Mucosa of descending colon (tissue), 3 donors: ENCODE measurements at regions not wholly inside any gene's neighbourhood (a gene's known extent, or its start where the extent isn't known, plus 50 kb on each side); places are given as distances from the start of the nearest gene placed in this dataset.

Experiments used
- ATAC-seq: fragments of 200-7000 bp; cut with Tn5 transposase; one replicate; pipeline ENCODE4 v1.9.1; 2020; ENCODE audit warnings: mild to moderate bottlenecking, moderate library complexity
- DNase-seq, 3 donors: peaks; one replicate each; pipeline ENCODE4 v3.0.0-alpha.2; 2020
- H3K36me3 ChIP-seq: fragments of 200-600 bp; one replicate; pipeline ENCODE4 v1.8.0; 2021; ENCODE audit warnings: low read depth, mild to moderate bottlenecking
- H3K4me1 ChIP-seq: fragments of 200-600 bp; one replicate; pipeline ENCODE4 v1.8.0; 2021; ENCODE audit warnings: low read depth, mild to moderate bottlenecking
- H3K4me3 ChIP-seq: fragments of 200-600 bp; one replicate; pipeline ENCODE4 v1.8.0; 2021; ENCODE audit warnings: mild to moderate bottlenecking
- H3K9me3 ChIP-seq: fragments of 200-600 bp; one replicate; pipeline ENCODE4 v1.8.0; 2021; ENCODE audit warnings: mild to moderate bottlenecking
- CTCF ChIP-seq: fragments of 200-600 bp; IDR thresholded peaks from one replicate; pipeline ENCODE4 v1.8.0; 2022; ENCODE audit warnings: antibody characterized with exemption, mild to moderate bottlenecking
- intact Hi-C, 2 donors: fragments of 100-400 bp; cut with DNase I in 1 of 2; cut with micrococcal nuclease in 1 of 2; formaldehyde crosslinking; loops; one replicate each; pipeline versions ENCODE4 v1.11.0 to v1.11.1; 2022; cut with DNase I, micrococcal nuclease
- donor health status: DM: no; HTN: no; CAD: no; lungs with moderate emphysema.
- donor health status: DM: no; HTN: no; CAD: no.
- donor health status: DM: no; HTN: yes; CAD: no.

DNA sequence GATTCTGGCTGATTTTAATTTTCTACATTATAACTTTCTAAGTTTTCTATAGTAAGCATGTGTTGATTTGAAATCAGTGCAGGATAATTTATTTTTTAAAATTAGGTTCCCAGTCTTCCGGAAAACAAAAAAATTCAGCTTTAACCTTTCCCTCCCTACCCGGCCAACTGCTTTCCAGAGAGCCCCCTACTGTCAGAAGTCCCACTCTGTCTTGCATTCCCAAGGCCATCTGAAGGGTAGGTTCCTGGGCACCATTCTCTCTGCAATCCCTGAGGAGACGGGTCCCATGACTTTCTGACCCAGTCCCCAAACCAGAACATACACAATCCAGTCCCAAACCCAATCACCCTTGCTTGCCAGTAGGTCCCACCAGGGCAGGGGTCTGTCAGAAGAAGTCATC, 200.3 kb downstream of the CYLD start:
- TF ChIP-seq CTCF: no peak
- Histone ChIP-seq H3K4me1 (no peaks in the 10 kb centered on the region), H3K36me3 (no peaks in the 10 kb centered on the region), H3K9me3 (no peaks in the 10 kb centered on the region), H3K4me3 (no peak overlapping the region)
- no peak for ATAC-seq
- intact Hi-C loops: no loop called here
- DNase-seq: no peak

DNA sequence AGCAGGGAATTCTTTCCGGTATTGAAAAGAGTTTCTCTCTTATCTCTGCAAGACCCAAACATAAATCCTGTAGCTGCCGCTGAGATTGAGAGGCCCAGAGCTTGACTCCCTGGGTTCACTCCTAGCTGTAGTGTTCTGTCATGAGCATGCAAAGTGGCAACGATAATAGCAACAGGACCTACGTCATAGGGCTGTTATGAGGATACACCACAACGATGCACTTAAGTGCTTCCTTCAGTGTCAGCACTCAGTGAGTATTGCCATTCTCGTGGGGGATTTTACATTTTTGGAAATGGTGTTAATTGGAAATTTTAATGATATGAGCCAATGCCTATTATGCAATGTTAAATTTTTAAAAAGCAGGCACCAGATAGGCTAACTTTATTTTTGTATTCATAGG, 199.8 kb downstream of the CYLD start:
- no peak for TF ChIP-seq CTCF
- no peak for ATAC-seq
- H3K4me1 ChIP-seq: no peaks in the 10 kb centered on the region
- H3K4me3 ChIP-seq: no peak overlapping the region
- intact Hi-C loops: no loop called here
- no peak for DNase-seq
- H3K36me3 ChIP-seq: no peaks in the 10 kb centered on the region
- H3K9me3 ChIP-seq: no peaks in the 10 kb centered on the region

- DNase-seq (no peak), ATAC-seq (no peak)
- Histone ChIP-seq H3K4me1 (no peaks in the 10 kb centered on the region), H3K4me3 (no peak overlapping the region), H3K9me3 (no peaks in the 10 kb centered on the region), H3K36me3 (no peaks in the 10 kb centered on the region)
- TF ChIP-seq CTCF: no peak
- intact Hi-C loops: no loop called here
Observed at GRCh38 chr16:50940275-50940854, 198.5 kb downstream of the CYLD start.

DNA sequence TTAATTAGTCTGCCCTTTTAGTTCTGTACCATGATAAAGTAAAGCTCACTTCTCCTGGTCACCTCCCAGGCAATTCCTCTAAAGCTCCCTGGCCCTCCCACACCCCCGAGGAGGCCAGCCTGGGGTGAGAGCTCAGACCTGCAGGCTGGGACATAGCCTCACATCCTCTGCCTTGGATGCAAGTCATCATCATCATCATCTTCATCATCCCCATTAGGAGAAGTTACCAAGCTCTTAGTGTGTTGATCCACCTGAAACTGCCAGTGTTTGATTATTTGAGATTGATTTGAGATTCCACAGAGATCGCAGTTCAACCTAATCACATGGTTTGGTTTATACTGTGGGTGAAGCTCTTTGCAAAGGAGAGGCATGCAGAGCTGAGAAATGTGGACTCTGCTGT, 197.5 kb downstream of the CYLD start:
- H3K9me3 ChIP-seq: no peaks in the 10 kb centered on the region
- intact Hi-C loops: no loop called here
- TF ChIP-seq CTCF: no peak
- no peaks in the 10 kb centered on the region for H3K36me3 ChIP-seq
- no peak overlapping the region for H3K4me3 ChIP-seq
- no peaks in the 10 kb centered on the region for H3K4me1 ChIP-seq
- ATAC-seq (no peak), DNase-seq (no peak)

- no peak overlapping the region for H3K4me3 ChIP-seq
- TF ChIP-seq CTCF: no peak
- intact Hi-C loops: no loop called here
- DNase-seq (no peak), ATAC-seq (no peak)
- no peaks in the 10 kb centered on the region for H3K9me3 ChIP-seq
- H3K36me3 ChIP-seq: no peaks in the 10 kb centered on the region
- no peaks in the 10 kb centered on the region for H3K4me1 ChIP-seq
Observed at GRCh38 chr16:50938932-50939331, 197.0 kb downstream of the CYLD start.

DNA sequence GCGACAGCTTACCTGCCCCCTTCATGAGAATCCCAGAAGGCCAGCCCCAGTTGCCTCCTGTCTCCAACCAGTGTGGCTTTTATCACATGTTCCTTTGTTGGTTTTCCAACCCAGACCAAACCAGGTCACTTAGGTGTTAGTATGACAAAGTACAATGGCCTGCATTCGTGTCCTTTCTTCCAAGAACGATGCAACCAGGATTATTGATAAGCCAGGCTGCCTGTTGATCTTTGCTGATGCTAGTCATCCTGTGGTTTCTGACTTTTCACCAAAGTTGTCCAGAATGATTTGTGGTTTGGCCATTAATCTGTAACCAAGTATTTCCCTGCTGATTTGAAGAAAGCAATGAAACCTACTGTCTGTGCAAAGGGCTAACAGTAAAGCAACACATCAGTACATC, 191.4 kb downstream of the CYLD start:
- no peaks in the 10 kb centered on the region for H3K9me3 ChIP-seq
- no peaks in the 10 kb centered on the region for H3K36me3 ChIP-seq
- no peak for DNase-seq
- intact Hi-C loops: no loop called here
- no peak for TF ChIP-seq CTCF
- ATAC-seq: no peak
- H3K4me1 ChIP-seq: no peaks in the 10 kb centered on the region
- no peak overlapping the region for H3K4me3 ChIP-seq
